ENCODE measurements at regions not wholly inside any gene's neighbourhood (a gene's known extent, or its start where the extent isn't known, plus 50 kb on each side); places are given as distances from the start of the nearest gene placed in this dataset.

DNA sequence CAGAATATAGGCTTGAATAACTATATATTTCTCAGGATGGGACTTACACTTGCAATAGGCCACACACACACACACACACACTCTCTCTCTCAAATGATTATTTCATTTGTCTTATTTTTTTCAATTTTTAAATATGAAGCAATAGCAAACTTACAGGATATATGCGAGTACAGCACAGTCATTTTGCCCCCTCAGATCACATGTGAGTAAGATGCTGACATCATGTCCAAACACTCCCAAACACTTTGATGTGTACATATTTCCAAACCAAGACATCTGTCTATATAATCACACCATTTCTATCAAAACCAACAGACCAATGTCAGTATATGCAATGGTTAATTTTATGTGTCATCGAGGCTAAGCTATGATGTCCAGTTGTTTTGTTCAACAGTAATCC lies 1535.9 kb upstream of the FLRT2 start:
- Histone ChIP-seq H3K9me3 (no peaks in the 10 kb centered on the region), H3K4me1 (ENCODE audit: insufficient read depth) (no peaks in the 10 kb centered on the region), H3K4me3 (no peak overlapping the region), H3K27ac (no peak overlapping the region), H3K27me3 (no peaks in the 10 kb centered on the region), H3K36me3 (no peaks in the 10 kb centered on the region)
- no peak for TF ChIP-seq EP300 (IDR thresholded peaks at IDR 0.05)
- no peak for TF ChIP-seq POLR2A (IDR thresholded peaks at IDR 0.05)
- TF ChIP-seq, protein P1, sequence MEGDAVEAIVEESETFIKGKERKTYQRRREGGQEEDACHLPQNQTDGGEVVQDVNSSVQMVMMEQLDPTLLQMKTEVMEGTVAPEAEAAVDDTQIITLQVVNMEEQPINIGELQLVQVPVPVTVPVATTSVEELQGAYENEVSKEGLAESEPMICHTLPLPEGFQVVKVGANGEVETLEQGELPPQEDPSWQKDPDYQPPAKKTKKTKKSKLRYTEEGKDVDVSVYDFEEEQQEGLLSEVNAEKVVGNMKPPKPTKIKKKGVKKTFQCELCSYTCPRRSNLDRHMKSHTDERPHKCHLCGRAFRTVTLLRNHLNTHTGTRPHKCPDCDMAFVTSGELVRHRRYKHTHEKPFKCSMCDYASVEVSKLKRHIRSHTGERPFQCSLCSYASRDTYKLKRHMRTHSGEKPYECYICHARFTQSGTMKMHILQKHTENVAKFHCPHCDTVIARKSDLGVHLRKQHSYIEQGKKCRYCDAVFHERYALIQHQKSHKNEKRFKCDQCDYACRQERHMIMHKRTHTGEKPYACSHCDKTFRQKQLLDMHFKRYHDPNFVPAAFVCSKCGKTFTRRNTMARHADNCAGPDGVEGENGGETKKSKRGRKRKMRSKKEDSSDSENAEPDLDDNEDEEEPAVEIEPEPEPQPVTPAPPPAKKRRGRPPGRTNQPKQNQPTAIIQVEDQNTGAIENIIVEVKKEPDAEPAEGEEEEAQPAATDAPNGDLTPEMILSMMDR (IDR thresholded peaks at IDR 0.05): no peak
- intact Hi-C loops (cut with DNase I): no loop called here
- WGBS, 3 donors: 82 to 91% (median 88%) methylated on average over 2 of the region's 2 CpGs
- DNase-seq: no peak

DNA sequence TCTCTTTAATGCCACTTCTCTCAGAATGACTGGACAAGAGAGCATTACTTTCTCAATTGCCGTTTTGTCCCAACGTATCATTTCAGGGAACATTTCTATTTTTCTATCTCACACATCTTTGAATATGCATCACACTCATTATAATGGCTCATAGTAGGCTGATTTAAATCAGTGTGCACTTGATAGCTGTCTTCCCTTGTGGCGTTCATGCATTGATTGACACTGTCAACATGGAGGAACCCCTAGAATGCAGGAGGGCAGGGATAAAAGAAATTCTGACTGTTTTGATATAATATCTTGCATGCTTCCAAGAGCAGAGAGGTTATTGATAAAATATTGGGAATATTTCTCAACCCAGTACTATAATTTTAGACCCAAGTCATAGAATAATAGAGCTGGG lies 1528.9 kb upstream of the FLRT2 start:
- WGBS, 3 donors: 93 to 98% (median 97%) methylated on average over 3 of the region's 3 CpGs
- Histone ChIP-seq H3K4me3 (no peak overlapping the region), H3K4me1 (ENCODE audit: insufficient read depth) (no peaks in the 10 kb centered on the region), H3K27me3 (no peaks in the 10 kb centered on the region), H3K36me3 (no peaks in the 10 kb centered on the region), H3K27ac (no peak overlapping the region), H3K9me3 (no peaks in the 10 kb centered on the region)
- DNase-seq: no peak
- intact Hi-C loops (cut with DNase I): no loop called here
- TF ChIP-seq EP300 (IDR thresholded peaks at IDR 0.05): no peak
- TF ChIP-seq, protein P1 (IDR thresholded peaks at IDR 0.05): no peak
- no peak for TF ChIP-seq POLR2A (IDR thresholded peaks at IDR 0.05)

DNA sequence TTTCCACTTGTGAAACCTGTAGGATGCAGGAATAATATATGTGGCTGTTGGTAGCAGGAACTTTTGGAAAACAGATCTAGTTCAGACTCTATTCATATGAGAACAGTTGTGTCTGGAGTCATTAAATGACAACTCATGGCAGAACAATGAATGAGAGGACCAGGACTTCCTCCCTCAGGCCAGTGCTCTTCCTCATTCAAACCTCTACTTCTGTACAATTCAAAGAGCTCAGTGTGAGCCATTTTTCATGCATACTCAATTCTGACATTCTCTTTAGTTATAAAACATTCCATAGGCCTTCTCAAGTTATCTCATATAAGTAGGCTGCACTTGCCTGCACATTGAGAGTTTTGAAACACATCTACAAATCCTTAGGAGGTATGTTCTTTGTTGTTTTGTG lies 1526.6 kb upstream of the FLRT2 start:
- TF ChIP-seq, protein P1 (IDR thresholded peaks at IDR 0.05): no peak
- no peak for TF ChIP-seq POLR2A (IDR thresholded peaks at IDR 0.05)
- TF ChIP-seq EP300 (IDR thresholded peaks at IDR 0.05): no peak
- Histone ChIP-seq H3K9me3 (no peaks in the 10 kb centered on the region), H3K4me3 (no peak overlapping the region), H3K36me3 (no peaks in the 10 kb centered on the region), H3K4me1 (ENCODE audit: insufficient read depth) (no peaks in the 10 kb centered on the region), H3K27ac (no peak overlapping the region), H3K27me3 (no peaks in the 10 kb centered on the region)
- intact Hi-C loops (cut with DNase I): no loop called here
- no peak for DNase-seq

DNA sequence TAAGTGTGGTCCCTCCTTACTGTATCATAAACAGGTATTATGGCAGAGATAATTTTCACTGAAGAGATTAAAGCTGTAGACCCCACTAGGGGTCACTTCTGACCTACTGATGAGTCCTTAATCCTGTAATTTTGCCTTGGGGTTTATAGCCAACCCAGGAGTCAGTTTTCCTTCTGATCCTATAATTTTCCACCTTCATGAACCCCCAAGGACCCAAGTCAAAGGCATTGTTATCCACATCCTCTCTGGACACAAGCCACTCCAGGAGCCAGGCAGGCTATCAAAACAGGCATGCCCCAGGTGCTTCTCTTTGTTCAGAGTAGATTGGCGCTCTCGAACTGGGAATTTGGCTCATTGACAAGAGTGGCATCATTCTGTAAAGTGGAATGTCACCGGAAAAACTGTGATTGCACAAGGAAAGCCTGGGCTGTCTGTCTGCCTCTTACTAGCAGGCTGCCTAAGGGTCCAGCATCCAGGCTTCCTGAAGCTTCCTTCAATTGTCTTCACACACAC lies 1523.2 kb upstream of the FLRT2 start:
- 84 to 87% (median 87%) methylated on average over 3 of the region's 3 CpGs for WGBS, 3 donors
- TF ChIP-seq, protein P1 (IDR thresholded peaks at IDR 0.05): no peak
- TF ChIP-seq POLR2A (IDR thresholded peaks at IDR 0.05): no peak
- no peak for TF ChIP-seq EP300 (IDR thresholded peaks at IDR 0.05)
- Histone ChIP-seq H3K4me1 (ENCODE audit: insufficient read depth) (no peaks in the 10 kb centered on the region), H3K27me3 (no peaks in the 10 kb centered on the region), H3K36me3 (no peaks in the 10 kb centered on the region), H3K4me3 (no peak overlapping the region), H3K9me3 (no peaks in the 10 kb centered on the region), H3K27ac (no peak overlapping the region)
- DNase-seq: peak in 1 of 5 donors; percentile 17
- intact Hi-C loops (cut with DNase I): no loop called here

Measured in ovary (tissue), 7 donors.